Cardiac fibroblast (primary cell): ENCODE measurements at regions not wholly inside any gene's neighbourhood (a gene's known extent, or its start where the extent isn't known, plus 50 kb on each side); places are given as distances from the start of the nearest gene placed in this dataset.

Experiments used
- DNase-seq, 2 donors: peaks; one replicate each; pipeline versions ENCODE4 v3.0.0 to v3.0.0-alpha.2; 2010; ENCODE audit warnings: low read depth in 2 of 2
- H3K4me3 ChIP-seq, 2 donors: replicated peaks in 1 of 2; 1 replicate in 1 of 2; 2 replicates in 1 of 2; pipeline ENCODE4 v1.5.1; 2011; ENCODE audit warnings: low read depth in 2 of 2, low read length in 2 of 2, mild to moderate bottlenecking in 2 of 2, moderate library complexity in 1 of 2
- TF ChIP-seq, protein P1 (sequence below): IDR thresholded peaks from one replicate; pipeline ENCODE4 v1.5.1; 2011; ENCODE audit warnings: low read depth, mild to moderate bottlenecking, low read length, inconsistent platforms

DNA sequence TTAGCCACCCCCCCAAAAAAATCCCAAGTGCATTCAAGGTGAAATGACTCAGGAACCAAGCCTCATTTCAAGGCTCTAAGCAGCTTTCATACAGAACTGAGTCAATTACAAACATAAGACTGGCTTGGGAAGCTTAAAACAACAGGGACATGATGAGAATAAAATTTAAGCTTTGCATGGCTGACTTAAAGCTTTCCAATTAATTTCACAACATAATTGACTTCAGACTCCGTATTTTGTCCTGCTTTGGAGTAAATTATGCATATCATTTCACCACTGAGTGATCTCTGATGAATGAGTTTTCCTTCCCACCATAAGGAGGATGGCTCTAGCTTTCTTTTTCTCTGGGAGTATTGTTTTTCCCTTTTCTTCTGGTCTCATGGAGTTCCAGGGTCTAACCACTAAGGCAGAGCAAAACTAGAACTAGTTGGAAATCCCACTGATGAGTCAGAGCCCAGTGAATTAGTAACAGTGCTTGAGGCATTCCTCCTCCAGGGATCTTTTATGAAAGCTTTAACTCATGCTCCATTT lies 72.8 kb downstream of the XCL2 start:
- no peak overlapping the region for H3K4me3 ChIP-seq
- TF ChIP-seq, protein P1, sequence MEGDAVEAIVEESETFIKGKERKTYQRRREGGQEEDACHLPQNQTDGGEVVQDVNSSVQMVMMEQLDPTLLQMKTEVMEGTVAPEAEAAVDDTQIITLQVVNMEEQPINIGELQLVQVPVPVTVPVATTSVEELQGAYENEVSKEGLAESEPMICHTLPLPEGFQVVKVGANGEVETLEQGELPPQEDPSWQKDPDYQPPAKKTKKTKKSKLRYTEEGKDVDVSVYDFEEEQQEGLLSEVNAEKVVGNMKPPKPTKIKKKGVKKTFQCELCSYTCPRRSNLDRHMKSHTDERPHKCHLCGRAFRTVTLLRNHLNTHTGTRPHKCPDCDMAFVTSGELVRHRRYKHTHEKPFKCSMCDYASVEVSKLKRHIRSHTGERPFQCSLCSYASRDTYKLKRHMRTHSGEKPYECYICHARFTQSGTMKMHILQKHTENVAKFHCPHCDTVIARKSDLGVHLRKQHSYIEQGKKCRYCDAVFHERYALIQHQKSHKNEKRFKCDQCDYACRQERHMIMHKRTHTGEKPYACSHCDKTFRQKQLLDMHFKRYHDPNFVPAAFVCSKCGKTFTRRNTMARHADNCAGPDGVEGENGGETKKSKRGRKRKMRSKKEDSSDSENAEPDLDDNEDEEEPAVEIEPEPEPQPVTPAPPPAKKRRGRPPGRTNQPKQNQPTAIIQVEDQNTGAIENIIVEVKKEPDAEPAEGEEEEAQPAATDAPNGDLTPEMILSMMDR: peak; percentile 9
- peak; percentile 83 to 89 for DNase-seq

DNA sequence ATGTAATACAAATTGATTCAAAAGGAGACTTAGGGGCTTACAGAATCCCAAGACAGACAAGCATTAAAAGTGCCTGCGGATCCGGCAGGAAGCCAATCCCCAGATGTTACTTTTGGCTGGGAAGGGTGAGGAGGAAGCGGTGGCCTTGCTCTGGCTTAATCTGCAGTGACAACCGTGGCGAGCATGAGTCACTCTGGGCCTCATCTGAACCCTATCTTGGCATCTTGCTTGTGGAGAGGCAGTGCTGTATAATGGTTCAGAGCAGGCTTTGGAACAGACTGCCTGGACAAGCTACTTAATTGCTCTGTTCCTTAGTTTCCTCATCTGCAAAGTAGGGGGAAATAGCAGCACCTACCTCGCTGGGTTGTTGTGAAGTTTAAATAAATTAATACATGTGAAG lies 74.1 kb downstream of the XCL2 start:
- peak; percentile 60 to 65 for DNase-seq
- H3K4me3 ChIP-seq: no peak overlapping the region
- TF ChIP-seq, protein P1: no peak

DNA sequence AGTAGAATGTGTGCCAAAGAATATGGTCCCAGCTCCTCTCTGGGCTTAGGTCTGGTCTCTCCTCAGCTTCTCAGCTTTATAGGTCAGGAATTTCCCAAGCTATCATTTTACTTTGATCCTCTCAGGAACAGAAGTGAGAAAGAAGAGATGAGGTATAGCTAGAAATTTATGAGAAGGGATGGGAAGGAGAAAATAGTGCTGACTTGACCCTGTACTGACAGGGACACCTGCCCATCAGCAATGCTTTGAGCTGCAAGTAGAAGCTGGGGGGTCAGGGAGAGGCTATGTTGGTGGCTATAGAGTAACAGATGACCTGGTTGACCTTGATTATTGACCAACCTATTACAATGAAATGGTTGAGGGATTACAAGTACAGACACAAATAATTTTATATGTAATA lies 75.0 kb downstream of the XCL2 start:
- TF ChIP-seq, protein P1: no peak
- DNase-seq: no peak
- H3K4me3 ChIP-seq: no peak overlapping the region

DNA sequence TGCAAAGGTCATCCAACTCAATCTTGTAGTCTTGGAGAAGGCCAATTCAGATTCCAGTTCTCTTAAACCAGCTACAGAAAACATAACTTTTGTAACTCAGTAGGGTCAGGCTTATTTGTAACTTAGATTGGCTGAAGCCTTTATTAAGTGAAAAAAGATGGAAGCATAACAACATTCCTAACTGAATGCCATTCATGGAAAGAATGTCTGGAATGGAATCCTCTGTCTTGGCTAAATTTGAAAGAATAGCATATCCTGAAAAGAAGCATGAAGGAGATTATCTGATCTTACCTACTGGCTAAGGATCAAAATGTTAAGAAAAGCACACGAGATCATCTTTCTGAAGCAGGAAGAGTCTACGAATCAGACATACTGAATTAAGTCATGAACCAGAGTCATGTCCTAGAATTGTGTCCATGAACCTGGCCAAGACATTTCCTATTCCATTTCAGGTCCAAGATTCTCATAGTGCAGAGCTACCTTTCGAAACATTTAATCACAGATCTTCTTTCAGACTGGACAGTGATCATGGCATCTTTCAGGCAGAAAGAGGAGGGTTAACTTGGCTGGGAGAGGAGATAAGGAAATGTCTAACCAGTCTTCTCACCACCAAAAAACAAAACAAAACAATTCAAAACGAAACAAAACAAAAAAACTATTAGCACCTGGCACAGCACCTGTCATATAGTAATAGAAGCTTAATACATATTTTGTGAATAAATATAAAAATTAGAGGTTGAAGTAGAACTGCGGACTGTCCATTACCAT lies 75.6 kb downstream of the XCL2 start:
- DNase-seq: peak in 1 of 2 donors; percentile 47
- TF ChIP-seq, protein P1: no peak
- no peak overlapping the region for H3K4me3 ChIP-seq

DNA sequence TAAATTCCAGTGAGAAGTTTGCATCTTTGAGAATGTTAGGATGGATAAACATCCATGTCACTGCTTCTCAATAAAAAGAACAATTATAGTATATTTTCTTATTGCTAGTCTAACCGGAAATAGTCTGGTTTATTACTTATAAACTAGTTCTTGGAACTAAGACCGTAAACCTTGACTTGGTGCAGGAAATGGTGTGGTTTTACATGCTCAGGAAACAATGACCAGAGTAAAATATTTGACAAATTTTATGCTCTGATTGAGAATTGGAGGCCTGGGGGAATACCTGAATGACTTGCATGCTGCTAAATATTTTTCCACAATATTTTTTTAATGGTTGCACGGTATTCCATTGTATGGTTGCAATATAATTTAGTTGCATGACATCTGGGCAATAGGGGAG lies 76.3 kb downstream of the XCL2 start:
- no peak overlapping the region for H3K4me3 ChIP-seq
- DNase-seq: no peak

DNA sequence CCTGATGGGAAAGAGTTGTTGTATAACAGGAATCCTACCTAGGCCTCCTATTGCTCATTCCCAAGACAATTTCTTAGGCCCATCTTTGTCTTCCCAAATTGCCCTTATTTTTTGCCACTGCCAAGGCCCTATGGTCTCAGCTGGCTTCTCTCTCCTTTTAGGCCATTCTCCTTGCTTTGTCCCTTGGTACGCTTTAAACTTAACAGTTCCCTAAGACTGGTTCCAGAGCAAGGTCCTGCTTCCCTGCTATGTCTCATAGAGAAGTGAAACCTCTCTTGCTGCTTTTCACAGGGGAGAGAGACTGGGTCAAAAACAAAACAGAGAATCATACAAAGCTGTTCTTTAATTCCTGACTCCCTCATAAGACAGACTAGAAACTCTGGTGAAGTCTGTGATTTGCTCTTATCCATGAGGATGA lies 77.1 kb downstream of the XCL2 start:
- DNase-seq: no peak
- H3K4me3 ChIP-seq: no peak overlapping the region
- TF ChIP-seq, protein P1: no peak

More for the DNA sequence above, 76.3 kb downstream of the XCL2 start:
- TF ChIP-seq, protein P1: no peak
